GM12878 (cell line): ENCODE measurements at regions not wholly inside any gene's neighbourhood (a gene's known extent, or its start where the extent isn't known, plus 50 kb on each side); places are given as distances from the start of the nearest gene placed in this dataset.

Experiments
- BACH1 ChIP-seq: fragments of 450-650 bp; IDR thresholded peaks from 2 replicates; pipeline ENCODE4 v1.6.1; 2017; ENCODE audit warnings: mild to moderate bottlenecking, borderline replicate concordance
- CREB1 ChIP-seq: IDR thresholded peaks from 2 replicates; pipeline ENCODE4 v1.6.1; 2012; ENCODE audit warnings: low read depth, mild to moderate bottlenecking, inconsistent platforms
- EED ChIP-seq: sonication (generic); IDR thresholded peaks from 2 replicates; pipeline ENCODE4 v1.6.1; 2016; ENCODE audit warnings: antibody characterized with exemption, low read depth
- EZH2 ChIP-seq: IDR thresholded peaks from 2 replicates; pipeline ENCODE4 v1.6.1; 2012; ENCODE audit warnings: low read depth, mild to moderate bottlenecking, control low read depth, inconsistent platforms, low read length, borderline replicate concordance; ENCODE audit not compliant: control insufficient read depth
- HDAC2 ChIP-seq: fragments of 200-600 bp; sonication (generic); IDR thresholded peaks from 2 replicates; pipeline ENCODE4 v1.6.1; 2017
- HDGF ChIP-seq: fragments of 450-650 bp; IDR thresholded peaks from 2 replicates; pipeline ENCODE4 v1.6.1; 2016; ENCODE audit warnings: antibody characterized with exemption
- IKZF1 ChIP-seq: fragments of 450-650 bp; conservative IDR thresholded peaks from 2 replicates; pipeline ENCODE4 v1.6.1; 2017; ENCODE audit warnings: antibody characterized with exemption, mild to moderate bottlenecking
- NFYB ChIP-seq: IDR thresholded peaks from 2 replicates; pipeline ENCODE4 v1.6.1; 2011; ENCODE audit warnings: low read depth, mild to moderate bottlenecking, low read length, improper control_type of control experiment, moderate library complexity; ENCODE audit not compliant: insufficient read depth
- NR2F1 ChIP-seq: fragments of 450-650 bp; conservative IDR thresholded peaks from 2 replicates; pipeline ENCODE4 v1.6.1; 2017; ENCODE audit warnings: mild to moderate bottlenecking
- STAT1 ChIP-seq: fragments of 450-650 bp; conservative IDR thresholded peaks from 2 replicates; pipeline ENCODE4 v1.6.1; 2014; ENCODE audit warnings: antibody characterized with exemption, mild to moderate bottlenecking
- ZNF622 ChIP-seq: fragments of 450-650 bp; IDR thresholded peaks from 2 replicates; pipeline ENCODE4 v1.6.1; 2017; ENCODE audit warnings: mild to moderate bottlenecking, inconsistent platforms
- TF ChIP-seq, protein P1 (sequence below): fragments of 450-650 bp; IDR thresholded peaks from 2 replicates; pipeline ENCODE4 v1.6.1; 2016; ENCODE audit warnings: mild to moderate bottlenecking
- TF ChIP-seq, protein P2 (sequence below): fragments of 450-650 bp; IDR thresholded peaks from 2 replicates; pipeline ENCODE4 v1.6.1; 2014; ENCODE audit warnings: mild to moderate bottlenecking
- TF ChIP-seq, protein P3 (sequence below): fragments of 450-650 bp; formaldehyde crosslinking; IDR thresholded peaks from 2 replicates; pipeline ENCODE4 v1.4.0; 2022; ENCODE audit warnings: mild to moderate bottlenecking, moderate library complexity
- TF ChIP-seq, protein P4 (sequence below), 3 experiments: IDR thresholded peaks in 2 of 3; conservative IDR thresholded peaks in 1 of 3; 2 replicates each; pipeline ENCODE4 v1.5.1; 2011; ENCODE audit warnings: low read depth in 3 of 3, low read length in 3 of 3, mild to moderate bottlenecking in 3 of 3, control low read depth in 2 of 3, moderate library complexity in 2 of 3, inconsistent platforms in 1 of 3, mixed read lengths in 1 of 3; ENCODE audit not compliant: control insufficient read depth in 2 of 3, insufficient read depth in 1 of 3; ENCODE audit errors: extremely low read depth in 1 of 3
- TF ChIP-seq, protein P5 (sequence below): fragments of 450-650 bp; IDR thresholded peaks from 2 replicates; pipeline ENCODE4 v1.6.1; 2017; ENCODE audit warnings: mild to moderate bottlenecking, low read depth, inconsistent platforms; ENCODE audit not compliant: poor library complexity, severe bottlenecking

DNA sequence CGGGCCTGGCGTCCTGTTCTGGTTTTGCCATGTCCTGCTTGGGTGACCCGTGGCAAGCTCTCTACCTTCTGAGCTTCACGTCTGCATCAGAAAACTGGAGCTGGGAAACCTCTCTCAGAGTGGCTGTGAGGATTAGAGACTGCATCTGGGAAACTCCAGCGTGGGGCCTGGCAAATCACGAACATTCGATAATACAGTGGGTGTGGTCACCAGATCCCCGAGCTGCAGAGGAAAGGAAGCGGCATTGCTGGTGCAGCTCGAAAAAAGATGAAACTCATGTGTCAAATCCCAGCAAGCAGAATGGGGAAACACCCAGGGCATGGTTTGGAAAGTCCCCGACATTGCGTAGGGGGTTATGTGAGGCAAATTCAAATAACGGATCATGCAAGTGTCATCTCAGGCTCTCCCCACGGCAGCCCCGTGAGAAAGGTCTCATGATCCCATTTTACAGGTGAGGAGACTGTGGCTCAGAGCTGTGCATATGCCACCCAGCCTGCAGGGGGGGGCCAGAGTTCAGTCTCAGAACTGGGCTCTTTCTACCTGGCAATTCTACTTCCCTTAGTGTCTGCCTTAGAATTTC lies 98.1 kb upstream of the VRK1 start (continued):
- TF ChIP-seq NR2F1 (0 out of 2 replicates have a peak, but pooled peaks have one; percentile 27), EZH2 (no peak), HDAC2 (no peak), EED (no peak), ZNF622 (no peak), IKZF1 (peak; percentile 64), STAT1 (no peak), HDGF (0 out of 2 replicates have a peak, but pooled peaks have one; percentile 27), CREB1 (no peak), NFYB (no peak), BACH1 (no peak)
- TF ChIP-seq, protein P1, sequence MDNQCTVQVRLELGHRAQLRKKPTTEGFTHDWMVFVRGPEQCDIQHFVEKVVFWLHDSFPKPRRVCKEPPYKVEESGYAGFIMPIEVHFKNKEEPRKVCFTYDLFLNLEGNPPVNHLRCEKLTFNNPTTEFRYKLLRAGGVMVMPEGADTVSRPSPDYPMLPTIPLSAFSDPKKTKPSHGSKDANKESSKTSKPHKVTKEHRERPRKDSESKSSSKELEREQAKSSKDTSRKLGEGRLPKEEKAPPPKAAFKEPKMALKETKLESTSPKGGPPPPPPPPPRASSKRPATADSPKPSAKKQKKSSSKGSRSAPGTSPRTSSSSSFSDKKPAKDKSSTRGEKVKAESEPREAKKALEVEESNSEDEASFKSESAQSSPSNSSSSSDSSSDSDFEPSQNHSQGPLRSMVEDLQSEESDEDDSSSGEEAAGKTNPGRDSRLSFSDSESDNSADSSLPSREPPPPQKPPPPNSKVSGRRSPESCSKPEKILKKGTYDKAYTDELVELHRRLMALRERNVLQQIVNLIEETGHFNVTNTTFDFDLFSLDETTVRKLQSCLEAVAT, result peak; percentile 59; the same call in 1 of the 2 replicates
- TF ChIP-seq, protein P2, sequence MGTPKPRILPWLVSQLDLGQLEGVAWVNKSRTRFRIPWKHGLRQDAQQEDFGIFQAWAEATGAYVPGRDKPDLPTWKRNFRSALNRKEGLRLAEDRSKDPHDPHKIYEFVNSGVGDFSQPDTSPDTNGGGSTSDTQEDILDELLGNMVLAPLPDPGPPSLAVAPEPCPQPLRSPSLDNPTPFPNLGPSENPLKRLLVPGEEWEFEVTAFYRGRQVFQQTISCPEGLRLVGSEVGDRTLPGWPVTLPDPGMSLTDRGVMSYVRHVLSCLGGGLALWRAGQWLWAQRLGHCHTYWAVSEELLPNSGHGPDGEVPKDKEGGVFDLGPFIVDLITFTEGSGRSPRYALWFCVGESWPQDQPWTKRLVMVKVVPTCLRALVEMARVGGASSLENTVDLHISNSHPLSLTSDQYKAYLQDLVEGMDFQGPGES, result no peak
- TF ChIP-seq, protein P3, sequence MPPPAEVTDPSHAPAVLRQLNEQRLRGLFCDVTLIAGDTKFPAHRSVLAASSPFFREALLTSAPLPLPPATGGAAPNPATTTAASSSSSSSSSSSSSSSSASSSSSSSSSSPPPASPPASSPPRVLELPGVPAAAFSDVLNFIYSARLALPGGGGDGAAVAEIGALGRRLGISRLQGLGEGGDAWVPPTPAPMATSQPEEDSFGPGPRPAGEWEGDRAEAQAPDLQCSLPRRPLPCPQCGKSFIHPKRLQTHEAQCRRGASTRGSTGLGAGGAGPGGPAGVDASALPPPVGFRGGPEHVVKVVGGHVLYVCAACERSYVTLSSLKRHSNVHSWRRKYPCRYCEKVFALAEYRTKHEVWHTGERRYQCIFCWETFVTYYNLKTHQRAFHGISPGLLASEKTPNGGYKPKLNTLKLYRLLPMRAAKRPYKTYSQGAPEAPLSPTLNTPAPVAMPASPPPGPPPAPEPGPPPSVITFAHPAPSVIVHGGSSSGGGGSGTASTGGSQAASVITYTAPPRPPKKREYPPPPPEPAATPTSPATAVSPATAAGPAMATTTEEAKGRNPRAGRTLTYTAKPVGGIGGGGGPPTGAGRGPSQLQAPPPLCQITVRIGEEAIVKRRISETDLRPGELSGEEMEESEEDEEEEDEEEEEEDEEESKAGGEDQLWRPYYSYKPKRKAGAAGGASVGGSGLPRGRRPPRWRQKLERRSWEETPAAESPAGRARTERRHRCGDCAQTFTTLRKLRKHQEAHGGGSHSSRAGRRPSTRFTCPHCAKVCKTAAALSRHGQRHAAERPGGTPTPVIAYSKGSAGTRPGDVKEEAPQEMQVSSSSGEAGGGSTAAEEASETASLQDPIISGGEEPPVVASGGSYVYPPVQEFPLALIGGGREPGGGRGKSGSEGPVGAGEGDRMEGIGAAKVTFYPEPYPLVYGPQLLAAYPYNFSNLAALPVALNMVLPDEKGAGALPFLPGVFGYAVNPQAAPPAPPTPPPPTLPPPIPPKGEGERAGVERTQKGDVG, result no peak
- TF ChIP-seq, protein P4, sequence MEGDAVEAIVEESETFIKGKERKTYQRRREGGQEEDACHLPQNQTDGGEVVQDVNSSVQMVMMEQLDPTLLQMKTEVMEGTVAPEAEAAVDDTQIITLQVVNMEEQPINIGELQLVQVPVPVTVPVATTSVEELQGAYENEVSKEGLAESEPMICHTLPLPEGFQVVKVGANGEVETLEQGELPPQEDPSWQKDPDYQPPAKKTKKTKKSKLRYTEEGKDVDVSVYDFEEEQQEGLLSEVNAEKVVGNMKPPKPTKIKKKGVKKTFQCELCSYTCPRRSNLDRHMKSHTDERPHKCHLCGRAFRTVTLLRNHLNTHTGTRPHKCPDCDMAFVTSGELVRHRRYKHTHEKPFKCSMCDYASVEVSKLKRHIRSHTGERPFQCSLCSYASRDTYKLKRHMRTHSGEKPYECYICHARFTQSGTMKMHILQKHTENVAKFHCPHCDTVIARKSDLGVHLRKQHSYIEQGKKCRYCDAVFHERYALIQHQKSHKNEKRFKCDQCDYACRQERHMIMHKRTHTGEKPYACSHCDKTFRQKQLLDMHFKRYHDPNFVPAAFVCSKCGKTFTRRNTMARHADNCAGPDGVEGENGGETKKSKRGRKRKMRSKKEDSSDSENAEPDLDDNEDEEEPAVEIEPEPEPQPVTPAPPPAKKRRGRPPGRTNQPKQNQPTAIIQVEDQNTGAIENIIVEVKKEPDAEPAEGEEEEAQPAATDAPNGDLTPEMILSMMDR (IDR thresholded peaks at IDR 0.05 in 2 of 3, conservative IDR thresholded peaks at IDR 0.05 in 1 of 3; ENCODE audit: control insufficient read depth in 2 of 3, extremely low read depth in 1 of 3, insufficient read depth in 1 of 3, low read depth in 3 of 3, low read length in 3 of 3), result peak; percentile 46 to 60 (median 51); a peak in 5 of 6 replicates
- TF ChIP-seq, protein P5, sequence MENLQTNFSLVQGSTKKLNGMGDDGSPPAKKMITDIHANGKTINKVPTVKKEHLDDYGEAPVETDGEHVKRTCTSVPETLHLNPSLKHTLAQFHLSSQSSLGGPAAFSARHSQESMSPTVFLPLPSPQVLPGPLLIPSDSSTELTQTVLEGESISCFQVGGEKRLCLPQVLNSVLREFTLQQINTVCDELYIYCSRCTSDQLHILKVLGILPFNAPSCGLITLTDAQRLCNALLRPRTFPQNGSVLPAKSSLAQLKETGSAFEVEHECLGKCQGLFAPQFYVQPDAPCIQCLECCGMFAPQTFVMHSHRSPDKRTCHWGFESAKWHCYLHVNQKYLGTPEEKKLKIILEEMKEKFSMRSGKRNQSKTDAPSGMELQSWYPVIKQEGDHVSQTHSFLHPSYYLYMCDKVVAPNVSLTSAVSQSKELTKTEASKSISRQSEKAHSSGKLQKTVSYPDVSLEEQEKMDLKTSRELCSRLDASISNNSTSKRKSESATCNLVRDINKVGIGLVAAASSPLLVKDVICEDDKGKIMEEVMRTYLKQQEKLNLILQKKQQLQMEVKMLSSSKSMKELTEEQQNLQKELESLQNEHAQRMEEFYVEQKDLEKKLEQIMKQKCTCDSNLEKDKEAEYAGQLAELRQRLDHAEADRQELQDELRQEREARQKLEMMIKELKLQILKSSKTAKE, result peak; percentile 23
